ENCODE measurements at regions not wholly inside any gene's neighbourhood (a gene's known extent, or its start where the extent isn't known, plus 50 kb on each side); places are given as distances from the start of the nearest gene placed in this dataset.

- DNase-seq, result no peak
- peaks cover 15% of the 10 kb centered on the region for H3K9me3 Mint-ChIP-seq (ENCODE audit: unreplicated experiment)
- no peaks in the 10 kb centered on the region for H3K4me1 Mint-ChIP-seq (ENCODE audit: low read depth, unreplicated experiment)
- H3K4me3 Mint-ChIP-seq (ENCODE audit: unreplicated experiment), result no peak overlapping the region
- H3K36me3 Mint-ChIP-seq (ENCODE audit: unreplicated experiment), result peaks cover 35% of the 10 kb centered on the region
- H3K27me3 Mint-ChIP-seq (ENCODE audit: unreplicated experiment), result no peaks in the 10 kb centered on the region
- no peak overlapping the region for H3K27ac Mint-ChIP-seq (ENCODE audit: unreplicated experiment)
- TF ChIP-seq CTCF (IDR thresholded peaks at IDR 0.05; ENCODE audit: partially characterized antibody, unreplicated experiment), result no peak
Measured at GRCh38 chr3:40731445-40731844, 206.7 kb downstream of the ZNF621 start.

GRCh38 chr3:40736943-40737342 is 212.2 kb downstream of the ZNF621 start:
- H3K4me3 Mint-ChIP-seq (ENCODE audit: unreplicated experiment), result no peak overlapping the region

GRCh38 chr3:40737343-40737742 is 212.6 kb downstream of the ZNF621 start:
- Mint-ChIP-seq H3K9me3 (ENCODE audit: unreplicated experiment) (peaks cover 2% of the 10 kb centered on the region), H3K27ac (ENCODE audit: unreplicated experiment) (no peak overlapping the region), H3K4me3 (ENCODE audit: unreplicated experiment) (no peak overlapping the region), H3K36me3 (ENCODE audit: unreplicated experiment) (peaks cover 7% of the 10 kb centered on the region), H3K27me3 (ENCODE audit: unreplicated experiment) (no peaks in the 10 kb centered on the region), H3K4me1 (ENCODE audit: low read depth, unreplicated experiment) (peaks cover 3% of the 10 kb centered on the region)
- no peak for TF ChIP-seq CTCF (IDR thresholded peaks at IDR 0.05; ENCODE audit: partially characterized antibody, unreplicated experiment)
- no peak for DNase-seq

More at GRCh38 chr3:40736943-40737342, 212.2 kb downstream of the ZNF621 start:
- peaks cover 9% of the 10 kb centered on the region for H3K36me3 Mint-ChIP-seq (ENCODE audit: unreplicated experiment)
- DNase-seq, result no peak
- no peaks in the 10 kb centered on the region for H3K27me3 Mint-ChIP-seq (ENCODE audit: unreplicated experiment)
- H3K4me1 Mint-ChIP-seq (ENCODE audit: low read depth, unreplicated experiment), result peaks cover 3% of the 10 kb centered on the region
- H3K27ac Mint-ChIP-seq (ENCODE audit: unreplicated experiment), result no peak overlapping the region
- no peak for TF ChIP-seq CTCF (IDR thresholded peaks at IDR 0.05; ENCODE audit: partially characterized antibody, unreplicated experiment)
- H3K9me3 Mint-ChIP-seq (ENCODE audit: unreplicated experiment), result peaks cover 4% of the 10 kb centered on the region

- no peaks in the 10 kb centered on the region for H3K9me3 Mint-ChIP-seq (ENCODE audit: unreplicated experiment)
- H3K4me3 Mint-ChIP-seq (ENCODE audit: unreplicated experiment), result no peak overlapping the region
- no peak overlapping the region for H3K27ac Mint-ChIP-seq (ENCODE audit: unreplicated experiment)
- peaks cover 3% of the 10 kb centered on the region for H3K4me1 Mint-ChIP-seq (ENCODE audit: low read depth, unreplicated experiment)
- TF ChIP-seq CTCF (IDR thresholded peaks at IDR 0.05; ENCODE audit: partially characterized antibody, unreplicated experiment), result no peak
- no peak for DNase-seq
- no peaks in the 10 kb centered on the region for H3K27me3 Mint-ChIP-seq (ENCODE audit: unreplicated experiment)
- no peaks in the 10 kb centered on the region for H3K36me3 Mint-ChIP-seq (ENCODE audit: unreplicated experiment)
Measured at GRCh38 chr3:40739971-40740370, 215.2 kb downstream of the ZNF621 start.

- no peaks in the 10 kb centered on the region for H3K9me3 Mint-ChIP-seq (ENCODE audit: unreplicated experiment)
- peaks cover 3% of the 10 kb centered on the region for H3K4me1 Mint-ChIP-seq (ENCODE audit: low read depth, unreplicated experiment)
- no peak overlapping the region for H3K27ac Mint-ChIP-seq (ENCODE audit: unreplicated experiment)
- H3K4me3 Mint-ChIP-seq (ENCODE audit: unreplicated experiment), result no peak overlapping the region
- no peaks in the 10 kb centered on the region for H3K36me3 Mint-ChIP-seq (ENCODE audit: unreplicated experiment)
- DNase-seq, result no peak
- TF ChIP-seq CTCF (IDR thresholded peaks at IDR 0.05; ENCODE audit: partially characterized antibody, unreplicated experiment), result no peak
- H3K27me3 Mint-ChIP-seq (ENCODE audit: unreplicated experiment), result no peaks in the 10 kb centered on the region
Measured at GRCh38 chr3:40741729-40742128, 217.0 kb downstream of the ZNF621 start.
